ENCODE measurements at regions not wholly inside any gene's neighbourhood (a gene's known extent, or its start where the extent isn't known, plus 50 kb on each side); places are given as distances from the start of the nearest gene placed in this dataset.

DNA sequence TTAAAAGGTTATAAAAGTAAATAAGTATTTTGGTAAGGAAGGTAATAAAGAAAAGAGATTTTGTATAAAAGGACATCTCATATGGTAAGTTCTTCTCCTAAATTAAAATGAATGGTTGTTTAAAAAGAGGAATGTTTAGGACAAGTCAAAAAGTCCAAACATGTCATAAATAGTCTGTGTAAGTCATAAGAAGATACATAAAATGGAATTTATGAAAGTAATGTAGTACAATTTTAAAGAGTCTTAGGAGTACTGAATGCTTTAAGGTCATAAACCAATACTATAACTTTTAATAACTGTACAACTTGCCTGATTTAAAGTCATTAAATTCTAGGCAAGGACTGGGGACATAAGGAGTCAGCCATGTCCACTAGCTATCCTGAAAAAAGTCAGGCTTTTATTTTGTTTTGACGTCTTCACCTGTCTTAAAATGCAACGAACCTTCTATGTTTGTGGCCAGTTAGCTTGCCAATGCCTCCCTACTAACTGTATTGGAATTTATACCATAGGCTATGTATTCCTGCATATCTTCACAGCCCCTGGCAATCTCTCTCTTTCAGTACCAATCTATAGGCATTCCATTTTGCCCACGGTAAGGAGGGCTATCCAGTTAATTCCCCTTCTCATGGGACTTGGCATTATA is 312.3 kb upstream of the LRRTM4 start:
- DNase-seq (ENCODE audit: low read depth, low spot score) = no peak

DNA sequence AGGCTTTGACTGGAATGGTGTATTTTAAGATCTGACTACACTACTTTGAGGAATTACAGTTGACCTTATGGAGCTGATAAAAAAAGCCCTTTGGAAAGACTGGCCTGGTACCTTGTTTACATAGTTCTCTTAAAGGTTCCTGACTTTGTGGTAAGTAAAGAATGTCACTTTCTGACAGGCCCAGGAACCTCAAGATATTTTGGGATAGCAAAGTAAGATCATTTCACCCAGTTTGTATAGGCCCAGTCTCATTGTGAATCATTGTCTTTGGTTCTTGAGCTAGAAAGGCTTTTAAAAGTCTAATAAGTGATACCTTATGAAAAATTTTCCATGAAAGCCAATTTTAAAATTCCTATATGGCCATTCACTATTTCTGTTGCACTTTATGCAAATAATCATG is 316.3 kb upstream of the LRRTM4 start:
- DNase-seq (ENCODE audit: low read depth, low spot score) = no peak

DNA sequence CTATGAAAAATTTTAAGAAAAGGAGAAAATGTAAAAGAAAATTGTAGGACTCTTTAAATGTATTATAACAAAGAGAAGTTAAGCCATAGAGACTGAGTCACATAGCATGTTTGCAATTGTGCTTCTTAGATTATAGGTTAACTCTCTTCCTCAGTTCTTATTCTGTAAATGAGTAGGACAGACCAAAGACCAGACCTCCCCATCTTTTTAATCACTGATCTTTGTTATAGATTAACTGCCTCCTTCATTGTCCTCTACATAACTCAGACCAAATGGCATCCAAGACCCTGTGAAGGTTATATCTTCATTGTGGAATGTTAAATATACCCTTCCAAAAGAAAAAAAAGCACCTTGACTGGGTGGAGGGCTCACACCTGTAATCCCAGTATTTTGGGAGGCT is 316.9 kb upstream of the LRRTM4 start:
- no peak for DNase-seq (ENCODE audit: low read depth, low spot score)

DNA sequence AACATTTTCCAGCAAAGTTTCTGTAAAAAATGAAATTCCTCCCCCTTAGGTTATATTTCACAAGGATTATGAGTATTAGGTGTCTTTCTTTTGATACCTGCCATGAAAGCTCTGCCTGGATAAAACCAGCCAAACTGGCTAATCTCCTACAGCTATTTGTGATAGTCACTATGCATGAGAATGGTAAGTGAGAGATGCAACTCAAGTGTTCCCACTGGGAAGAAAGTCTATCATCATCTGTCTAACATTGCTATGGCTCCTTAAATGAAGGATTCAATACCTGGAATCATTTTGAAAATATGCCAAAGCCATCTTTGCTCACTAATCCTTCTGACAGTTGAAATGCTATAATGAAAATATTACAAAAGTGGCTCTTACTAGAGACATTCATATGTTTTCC is 339.9 kb upstream of the LRRTM4 start:
- DNase-seq (ENCODE audit: low read depth, low spot score) = no peak

DNA sequence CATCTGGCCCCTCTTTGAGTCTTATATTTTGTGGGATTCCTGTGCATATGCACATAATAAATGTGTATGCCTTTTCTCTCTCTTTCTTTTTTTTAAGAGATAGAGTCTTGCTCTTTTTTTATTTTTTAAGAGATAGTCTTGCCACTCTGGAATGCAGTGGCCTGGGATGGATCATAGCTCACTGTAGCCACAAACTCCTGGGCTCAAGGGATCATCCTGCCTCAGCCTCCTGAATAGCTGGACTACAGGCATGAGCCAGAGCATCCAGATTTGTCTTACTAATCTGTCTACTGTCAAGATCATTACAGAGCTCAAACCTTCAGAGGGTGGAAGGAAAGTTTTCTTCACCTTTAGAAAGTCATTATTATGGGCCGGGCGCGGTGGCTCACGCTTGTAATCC is 342.2 kb upstream of the LRRTM4 start:
- peak; percentile 41 for DNase-seq (ENCODE audit: low read depth, low spot score)

DNA sequence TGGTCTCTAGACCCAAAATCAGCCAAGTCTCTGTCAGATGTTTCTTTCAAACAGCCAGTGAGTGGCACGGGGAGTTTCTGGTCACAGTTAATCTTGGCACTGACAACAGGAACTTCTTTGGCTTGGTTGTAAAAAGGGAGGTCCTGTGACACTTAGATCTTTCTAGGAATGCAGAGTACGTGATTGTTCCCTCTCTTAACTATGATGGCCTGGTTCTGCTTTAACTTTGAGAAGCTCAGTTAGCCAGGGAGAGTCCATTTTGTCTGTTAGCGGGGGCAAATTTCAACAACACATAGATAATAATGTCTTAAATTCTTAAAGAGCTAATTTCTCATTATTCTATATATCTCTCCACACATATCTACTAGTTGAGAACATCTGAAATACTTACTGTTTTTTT is 344.5 kb upstream of the LRRTM4 start:
- DNase-seq (ENCODE audit: low read depth, low spot score) = no peak

DNA sequence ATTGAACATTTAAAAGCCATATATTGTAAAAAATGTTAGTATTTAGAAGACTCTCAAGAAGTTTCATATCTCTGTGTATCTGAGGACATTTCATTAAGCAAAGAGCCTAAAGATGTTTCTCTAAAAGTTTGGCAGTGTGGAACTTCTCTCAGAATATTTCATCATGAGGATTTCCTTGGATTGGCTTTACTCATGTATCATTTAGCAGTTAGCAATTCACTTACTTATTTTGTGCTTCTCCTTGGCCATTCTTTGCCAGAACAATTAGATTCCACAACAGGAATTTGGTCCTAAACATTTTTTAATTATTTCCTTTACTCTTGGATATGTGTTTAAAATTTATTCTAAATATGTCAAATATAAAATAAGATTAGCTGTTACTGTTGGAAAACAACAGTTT is 345.0 kb upstream of the LRRTM4 start:
- DNase-seq (ENCODE audit: low read depth, low spot score) = no peak

DNA sequence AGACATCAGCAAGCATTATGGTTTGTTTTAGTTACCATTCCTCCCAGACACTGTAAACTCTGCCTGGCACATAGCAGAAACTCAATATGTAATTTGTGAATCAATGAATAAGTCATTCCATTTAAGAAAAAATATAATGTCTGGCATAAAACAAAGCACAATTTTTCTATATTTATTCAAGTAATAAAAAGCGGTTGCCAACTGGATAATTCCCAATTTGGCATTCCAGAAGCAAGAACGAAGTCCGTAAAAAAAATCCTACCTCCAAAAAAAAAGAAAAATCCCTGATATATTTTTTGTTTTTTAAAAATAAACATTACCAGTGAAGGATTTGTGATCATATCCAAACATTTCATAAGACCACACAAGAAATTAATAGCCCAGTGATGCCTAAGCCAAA is 351.3 kb upstream of the LRRTM4 start:
- no peak for DNase-seq (ENCODE audit: low read depth, low spot score)

DNA sequence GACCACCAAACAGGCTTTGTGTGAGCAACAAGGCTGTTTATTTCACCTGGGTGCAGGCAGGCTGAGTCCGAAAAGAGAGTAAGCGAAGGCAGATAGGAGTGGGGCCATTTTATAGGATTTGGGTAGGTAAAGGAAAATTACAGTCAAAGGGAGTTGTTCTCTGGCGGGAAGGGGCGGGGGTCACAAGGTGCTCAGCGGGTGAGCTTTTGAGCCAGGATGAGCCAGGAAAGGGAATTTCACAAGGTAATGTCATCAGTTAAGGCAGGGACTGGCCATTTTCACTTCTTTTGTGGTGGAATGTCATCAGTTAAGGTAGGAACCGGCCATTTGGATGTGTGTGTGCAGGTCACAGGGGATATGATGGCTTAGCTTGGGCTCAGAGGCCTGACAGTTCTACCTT is 378.0 kb upstream of the LRRTM4 start:
- peak; percentile 41 for DNase-seq (ENCODE audit: low read depth, low spot score)

DNA sequence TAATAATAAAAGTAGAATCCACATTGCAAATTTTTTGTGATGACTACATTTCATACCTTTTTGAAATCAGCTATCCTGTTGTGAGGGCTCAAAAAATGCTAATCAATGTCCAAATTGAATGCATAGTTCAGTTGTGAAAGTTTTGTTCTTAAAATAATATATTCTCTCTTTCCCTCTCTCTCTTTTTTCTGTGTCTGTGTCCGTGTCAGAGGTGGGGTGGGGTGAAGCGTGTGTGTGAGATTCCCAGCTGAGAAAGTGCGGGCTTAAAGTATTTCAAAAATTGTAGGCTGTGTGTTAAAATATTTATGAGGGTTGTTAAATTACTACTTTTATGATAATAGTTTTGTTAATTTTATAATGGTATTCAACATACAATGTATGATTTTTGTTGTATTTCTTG is 388.0 kb upstream of the LRRTM4 start:
- no peak for DNase-seq (ENCODE audit: low read depth, low spot score)

DNA sequence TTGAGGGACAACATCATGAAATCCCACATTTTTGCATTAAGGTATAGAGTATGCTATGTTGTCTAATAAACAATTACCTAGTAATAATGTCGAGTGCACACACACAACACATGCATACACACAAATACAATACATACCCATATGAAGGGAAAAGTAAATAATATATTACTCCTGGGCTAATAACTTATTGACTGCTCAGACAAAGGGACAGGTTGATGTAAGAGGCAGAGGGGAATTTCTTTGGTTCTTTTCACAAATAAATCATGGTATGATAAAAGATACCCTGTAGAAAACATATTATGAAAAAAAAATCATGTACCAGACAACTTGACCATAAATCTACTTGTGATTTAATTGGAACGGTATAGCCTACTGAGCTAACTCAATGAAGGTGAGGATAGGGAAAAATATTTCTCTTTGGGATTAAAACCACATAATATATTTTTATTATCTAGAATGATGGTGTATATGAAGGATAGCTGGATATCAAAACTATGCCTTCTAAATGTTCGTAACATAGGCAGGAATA is 398.7 kb upstream of the LRRTM4 start:
- DNase-seq (ENCODE audit: low read depth, low spot score) = no peak

DNA sequence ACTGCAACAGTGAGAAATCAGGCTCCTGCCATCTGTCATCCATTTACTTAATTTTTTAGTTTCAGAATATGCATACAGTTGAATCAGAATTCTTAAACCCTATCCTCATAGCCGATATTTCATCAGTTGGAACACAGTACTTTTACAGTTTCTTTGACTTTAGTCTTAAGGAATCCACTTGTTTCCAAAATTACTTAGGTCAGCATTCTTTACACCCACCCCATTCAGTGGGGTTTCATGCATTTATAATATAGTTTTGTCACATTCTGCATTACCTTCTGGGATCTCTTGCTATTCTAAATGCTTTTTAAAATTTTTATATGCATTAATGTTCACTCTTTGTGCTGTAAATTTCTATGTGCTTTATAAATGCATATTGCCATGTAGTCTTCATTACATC is 400.4 kb upstream of the LRRTM4 start:
- DNase-seq (ENCODE audit: low read depth, low spot score) = no peak

DNA sequence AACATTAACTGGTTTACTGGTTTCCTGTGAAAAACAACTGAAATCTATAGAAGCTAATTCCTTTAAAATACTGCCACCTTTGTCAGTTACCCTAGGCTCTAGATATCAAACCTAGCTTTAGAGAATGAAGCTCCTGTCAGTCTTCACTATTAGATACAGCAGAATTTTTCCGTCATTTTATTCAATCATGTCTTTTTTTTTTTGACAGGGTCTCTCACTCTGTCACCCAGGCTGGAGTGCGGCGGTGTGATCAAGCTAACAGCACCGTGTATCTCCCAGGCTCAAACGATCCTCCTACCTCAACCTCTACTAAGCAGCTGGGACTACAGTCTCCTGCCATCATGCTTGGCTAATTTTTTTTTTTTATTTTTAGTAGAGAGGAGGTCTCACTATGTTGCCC is 415.2 kb upstream of the LRRTM4 start:
- no peak for DNase-seq (ENCODE audit: low read depth, low spot score)

DNA sequence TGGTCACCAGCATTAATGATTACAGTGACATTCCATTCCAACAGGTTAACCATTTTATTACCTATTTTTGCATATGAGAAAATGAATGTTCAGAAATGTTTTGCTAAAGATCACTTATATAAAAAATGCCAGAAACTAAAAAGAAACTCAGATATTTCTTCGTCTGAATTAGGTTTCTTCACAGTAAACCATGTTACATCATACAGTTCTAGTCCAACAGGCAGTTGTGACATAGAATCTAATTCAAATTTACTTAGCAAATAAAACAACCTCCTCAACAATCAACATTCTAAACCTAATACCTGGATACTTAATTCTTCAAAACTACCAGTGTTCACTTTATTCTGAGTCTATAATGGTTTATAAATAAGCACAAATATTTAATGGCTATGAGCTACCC is 416.3 kb upstream of the LRRTM4 start:
- DNase-seq (ENCODE audit: low read depth, low spot score) = no peak

DNA sequence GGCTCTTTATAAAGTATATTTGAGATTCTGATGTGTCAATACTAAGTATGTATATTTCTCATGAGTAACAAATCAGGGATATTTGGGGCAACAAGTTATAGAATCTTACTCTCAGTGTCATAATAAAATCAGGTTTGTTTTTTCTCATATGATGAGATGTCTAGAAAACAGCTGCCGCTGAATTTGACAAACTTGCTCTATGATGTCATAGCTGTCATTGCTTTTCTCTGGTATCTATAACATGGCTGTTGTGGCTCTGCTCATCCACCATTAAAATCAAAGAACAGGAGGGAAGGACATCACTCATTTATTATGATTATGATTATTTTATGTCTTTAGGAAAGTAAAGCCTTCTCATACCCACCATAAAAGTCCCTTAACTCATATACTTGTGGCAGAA is 417.2 kb upstream of the LRRTM4 start:
- DNase-seq (ENCODE audit: low read depth, low spot score) = no peak

DNA sequence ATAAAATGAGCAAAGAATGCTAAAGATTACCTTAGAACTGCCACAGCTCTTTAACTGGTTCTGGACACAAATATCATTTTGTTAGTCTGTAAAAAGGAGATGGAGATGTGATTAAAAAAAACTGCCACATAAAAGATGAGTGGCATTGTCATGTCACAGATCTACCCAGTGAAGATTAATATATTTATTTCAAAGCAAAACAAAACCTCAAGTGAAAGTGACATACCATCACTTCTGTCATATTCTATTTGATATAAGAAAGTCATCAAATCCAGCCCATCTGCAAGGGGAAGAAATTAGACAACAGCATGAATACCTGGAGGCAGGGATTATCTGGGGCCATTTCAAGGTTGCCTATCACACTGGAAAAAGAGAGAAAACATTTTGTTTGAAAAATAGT is 417.6 kb upstream of the LRRTM4 start:
- DNase-seq (ENCODE audit: low read depth, low spot score) = no peak

DNA sequence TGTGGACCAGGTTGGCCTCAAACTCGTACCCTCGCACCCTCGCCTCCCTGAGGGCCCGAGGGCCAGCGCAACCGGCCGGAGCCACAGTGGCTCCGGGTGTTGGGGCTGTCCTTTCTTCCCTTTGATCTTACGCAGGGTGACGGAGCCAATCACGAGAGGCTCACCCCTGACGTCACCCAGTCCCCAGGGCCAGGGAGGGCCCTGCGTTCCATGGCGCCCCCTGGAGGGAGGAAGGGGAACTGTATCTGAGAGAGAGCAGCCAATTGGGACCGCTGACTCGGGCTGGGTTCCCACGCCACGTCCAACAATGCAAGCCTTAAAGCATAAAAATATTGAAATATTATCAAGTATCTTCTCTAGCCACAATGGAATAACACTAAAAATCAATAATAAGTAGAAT is 432.8 kb upstream of the LRRTM4 start:
- no peak for DNase-seq (ENCODE audit: low read depth, low spot score)

DNA sequence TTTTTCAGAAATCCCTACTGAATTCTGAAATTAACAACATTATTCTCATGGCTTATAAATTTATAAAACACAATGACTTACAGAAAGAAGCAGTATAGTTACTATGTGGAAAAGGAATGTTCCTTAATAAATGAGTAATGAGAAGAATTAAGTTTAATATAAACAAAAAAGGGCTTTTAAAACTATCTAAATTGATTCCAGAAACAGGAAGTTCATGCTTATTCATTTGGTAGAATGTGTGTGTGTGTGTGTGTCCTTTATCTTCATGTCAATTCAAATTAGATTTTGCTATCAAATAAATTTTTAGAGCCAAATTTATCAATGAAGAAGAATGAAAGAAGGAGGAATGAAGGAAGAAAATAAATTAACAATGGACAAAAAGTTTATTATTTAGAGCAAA is 440.8 kb upstream of the LRRTM4 start:
- DNase-seq (ENCODE audit: low read depth, low spot score) = no peak

DNA sequence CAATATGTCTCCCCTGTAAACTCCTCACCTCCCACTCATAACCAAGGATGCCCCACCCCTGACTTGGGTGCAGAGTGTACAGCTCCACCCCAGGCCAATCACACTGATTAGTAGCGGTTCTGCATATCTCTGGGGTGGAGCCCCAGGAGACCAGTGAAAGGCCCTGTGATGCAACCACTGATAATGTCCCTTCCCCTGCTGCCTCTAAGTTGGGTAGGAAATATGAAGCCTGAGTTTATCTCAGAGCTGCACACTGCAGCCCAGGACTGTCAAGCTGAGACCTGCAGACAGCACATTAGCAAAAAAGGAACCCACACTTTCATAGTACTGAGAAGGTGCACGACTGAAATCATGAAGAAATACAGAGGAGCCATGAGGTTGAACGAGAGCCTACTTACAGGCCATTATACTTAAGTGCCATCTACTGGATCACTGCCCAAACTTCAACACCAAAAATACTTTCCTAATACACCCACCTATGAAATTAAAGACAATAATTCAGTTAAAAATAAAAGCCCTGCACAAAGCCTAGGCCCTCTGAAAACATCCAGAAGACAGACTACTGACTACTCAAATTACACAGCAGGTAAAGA is 455.4 kb upstream of the LRRTM4 start:
- DNase-seq (ENCODE audit: low read depth, low spot score) = no peak

DNA sequence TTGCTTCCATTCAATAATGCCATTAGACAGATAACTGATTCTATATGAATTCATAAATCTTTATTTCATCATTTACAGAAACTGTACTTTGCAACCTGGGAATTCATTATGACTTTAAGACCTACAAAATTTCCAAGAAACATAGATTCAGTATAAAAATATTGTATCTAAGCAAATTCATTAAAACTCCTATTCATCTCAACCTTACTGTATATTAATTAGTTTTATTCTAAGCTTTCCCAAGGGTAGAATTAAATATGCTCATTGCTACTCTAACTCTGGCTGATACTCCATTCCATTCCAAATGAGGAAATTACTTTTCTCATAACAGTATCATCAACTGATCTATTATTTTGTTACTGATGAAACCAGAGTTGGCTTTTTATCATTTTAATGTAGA is 473.0 kb upstream of the LRRTM4 start:
- no peak for DNase-seq (ENCODE audit: low read depth, low spot score)

DNA sequence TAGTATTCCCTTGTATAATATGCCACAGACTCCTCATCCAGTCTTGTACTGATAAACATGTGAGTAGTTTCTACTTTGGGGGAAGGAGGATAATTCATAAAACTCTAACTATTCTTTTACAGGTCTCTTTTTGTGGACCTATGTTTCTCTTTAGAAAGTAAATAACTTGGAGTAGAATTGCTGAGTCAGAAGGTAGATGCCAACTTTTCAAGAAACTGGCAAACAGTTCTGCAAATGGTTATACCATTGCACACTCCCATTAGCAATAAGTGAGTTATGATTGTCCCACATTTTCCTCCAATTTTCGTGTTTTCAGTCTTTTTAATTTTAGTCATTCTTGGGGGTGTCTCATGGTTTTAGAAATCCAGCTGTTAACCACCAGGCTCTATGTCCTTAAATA is 477.2 kb upstream of the LRRTM4 start:
- no peak for DNase-seq (ENCODE audit: low read depth, low spot score)

DNA sequence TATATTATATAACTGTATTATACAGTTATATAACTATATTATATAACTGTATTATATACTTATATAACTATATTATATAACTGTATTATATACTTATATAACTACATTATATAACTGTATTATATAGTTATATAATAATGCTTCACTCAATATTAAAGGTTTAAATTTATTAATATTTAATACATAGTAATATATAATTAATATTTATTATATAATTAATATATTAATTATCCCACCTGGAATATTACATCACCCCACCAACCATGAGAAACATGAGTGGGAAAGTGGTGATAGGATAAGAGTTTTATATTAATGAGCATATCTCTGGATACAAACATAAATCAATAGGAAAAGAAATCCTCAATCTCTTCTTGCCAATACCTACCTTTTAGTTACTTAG is 487.1 kb upstream of the LRRTM4 start:
- no peak for DNase-seq (ENCODE audit: low read depth, low spot score)

DNA sequence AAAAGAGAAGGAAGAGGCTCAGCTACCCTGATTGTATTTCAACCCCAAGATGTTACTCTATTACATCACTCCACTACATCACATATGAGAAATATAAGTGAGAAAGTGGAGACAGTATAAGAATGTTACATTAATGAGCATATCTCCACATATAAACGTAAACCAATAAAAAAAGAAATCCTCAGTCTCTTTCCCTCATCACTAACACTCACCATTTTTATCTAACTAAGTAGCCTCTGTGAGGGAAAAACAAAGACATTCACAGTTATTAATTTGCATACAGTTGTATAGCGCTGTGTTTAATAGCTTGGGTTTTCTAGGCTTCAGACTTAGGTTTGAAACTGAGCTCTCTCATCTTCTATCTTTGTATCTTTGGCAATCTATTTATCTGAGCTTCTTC is 489.1 kb upstream of the LRRTM4 start:
- no peak for DNase-seq (ENCODE audit: low read depth, low spot score)

DNA sequence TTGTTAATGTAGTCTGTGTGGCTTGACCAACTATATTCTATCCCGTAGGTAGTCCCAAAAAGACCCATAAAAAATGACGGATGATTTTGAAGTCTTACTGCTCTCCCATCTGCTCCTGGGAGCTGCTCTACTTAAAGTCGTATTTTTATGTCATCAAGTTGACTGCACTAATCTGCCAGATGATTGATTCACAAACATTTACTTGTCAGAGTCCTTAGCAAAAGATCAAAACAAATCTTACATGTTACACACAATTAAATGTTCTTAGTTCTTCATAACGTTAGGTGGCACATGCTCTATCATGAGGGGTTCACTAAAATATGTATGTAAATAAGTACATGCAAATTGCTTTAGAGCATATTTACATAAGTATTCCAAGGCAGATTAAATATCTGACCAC is 498.3 kb upstream of the LRRTM4 start:
- DNase-seq (ENCODE audit: low read depth, low spot score) = no peak
